ENCODE measurements at regions not wholly inside any gene's neighbourhood (a gene's known extent, or its start where the extent isn't known, plus 50 kb on each side); places are given as distances from the start of the nearest gene placed in this dataset.

DNA sequence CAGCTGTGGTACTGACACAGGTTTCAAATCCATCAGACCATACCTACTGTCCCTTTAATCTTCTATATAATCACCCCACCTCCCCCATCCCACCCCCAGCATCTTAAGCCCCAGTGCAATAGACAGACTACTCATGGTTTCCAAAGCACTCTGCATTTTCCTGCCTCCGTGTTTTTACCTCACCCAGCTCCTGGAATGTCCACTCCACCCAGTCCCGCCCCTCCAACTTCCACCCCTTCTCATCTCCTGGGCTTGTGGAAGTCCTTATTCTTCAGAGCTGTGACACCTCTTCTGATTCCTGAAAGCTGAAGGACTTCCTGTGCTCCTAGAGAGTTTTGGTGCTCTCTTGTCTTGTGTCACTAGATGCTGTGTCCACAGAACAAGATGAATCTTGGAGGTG, 94.3 kb downstream of the EFNB1 start:
- H3K4me1 ChIP-seq, result no peaks in the 10 kb centered on the region
- H3K9me3 ChIP-seq, result no peaks in the 10 kb centered on the region
- no peaks in the 10 kb centered on the region for H3K27me3 ChIP-seq
- H3K36me3 ChIP-seq, result no peaks in the 10 kb centered on the region
- intact Hi-C loops (cut with DNase I), result no loop called here
- DNase-seq (no peak), ATAC-seq (no peak)
- no peak overlapping the region for H3K4me3 ChIP-seq
- TF ChIP-seq CTCF (IDR thresholded peaks at IDR 0.05), result no peak
- H3K27ac ChIP-seq, result no peak overlapping the region

- H3K4me1 ChIP-seq, result no peaks in the 10 kb centered on the region
- H3K27ac ChIP-seq, result no peak overlapping the region
- H3K27me3 ChIP-seq, result no peaks in the 10 kb centered on the region
- no peaks in the 10 kb centered on the region for H3K9me3 ChIP-seq
- TF ChIP-seq CTCF (IDR thresholded peaks at IDR 0.05), result no peak
- no peaks in the 10 kb centered on the region for H3K36me3 ChIP-seq
- ATAC-seq (no peak), DNase-seq (no peak)
- H3K4me3 ChIP-seq, result no peak overlapping the region
- intact Hi-C loops (cut with DNase I), result no loop called here
These were observed 93.2 kb downstream of the EFNB1 start for GRCh38 chrX:68922013-68922412.

DNA sequence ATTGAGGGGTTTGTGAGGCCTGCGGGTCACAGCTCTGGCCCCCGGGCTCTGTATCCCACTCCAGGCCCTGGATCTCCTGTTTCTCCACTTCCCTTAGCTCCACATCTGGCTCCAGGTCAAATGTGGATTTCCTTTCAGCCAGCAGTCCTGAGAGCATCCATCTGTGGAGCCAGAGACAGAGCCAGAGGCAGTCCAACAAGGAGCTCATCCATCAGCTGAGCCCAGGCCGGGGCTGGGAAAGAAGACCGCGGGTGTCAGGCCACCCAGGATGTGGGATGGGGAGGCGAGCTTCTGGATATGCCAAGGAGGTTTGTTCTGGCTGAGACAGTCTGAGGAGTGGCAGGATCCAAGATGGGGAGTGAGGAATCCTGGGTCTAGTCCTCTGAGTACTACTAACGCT, 91.7 kb downstream of the EFNB1 start:
- no peak for DNase-seq
- TF ChIP-seq CTCF (IDR thresholded peaks at IDR 0.05), result no peak
- intact Hi-C loops (cut with DNase I), result no loop called here
- Histone ChIP-seq H3K9me3 (no peaks in the 10 kb centered on the region), H3K27ac (no peak overlapping the region), H3K4me1 (no peaks in the 10 kb centered on the region), H3K27me3 (no peaks in the 10 kb centered on the region), H3K36me3 (no peaks in the 10 kb centered on the region), H3K4me3 (no peak overlapping the region)
- no peak for ATAC-seq

- no peak for DNase-seq
- Histone ChIP-seq H3K9me3 (no peaks in the 10 kb centered on the region), H3K4me1 (no peaks in the 10 kb centered on the region), H3K36me3 (no peaks in the 10 kb centered on the region), H3K27me3 (no peaks in the 10 kb centered on the region), H3K4me3 (no peak overlapping the region), H3K27ac (no peak overlapping the region)
- intact Hi-C loops (cut with DNase I), result no loop called here
- TF ChIP-seq CTCF (IDR thresholded peaks at IDR 0.05), result no peak
- no peak for ATAC-seq
These were observed 90.9 kb downstream of the EFNB1 start for GRCh38 chrX:68919707-68920106.

DNA sequence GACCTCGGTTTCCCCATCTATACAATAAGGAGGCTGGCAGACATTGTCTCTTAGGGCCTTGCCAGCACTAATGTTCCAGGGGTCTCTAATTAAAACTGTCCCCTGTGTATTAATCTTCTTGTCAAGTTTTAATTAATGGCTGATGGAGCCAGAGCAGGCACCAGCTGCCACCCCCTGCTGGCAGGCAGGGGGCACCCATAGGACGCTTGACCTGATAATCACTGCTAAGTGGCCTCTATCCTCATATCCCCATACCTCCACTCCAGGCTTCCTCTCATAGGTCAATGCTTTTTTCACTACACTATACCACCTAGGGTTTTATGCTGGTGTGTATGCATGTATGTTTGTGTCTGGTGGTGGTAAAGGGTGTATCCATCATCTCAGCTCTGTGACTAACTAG, 89.4 kb downstream of the EFNB1 start:
- Histone ChIP-seq H3K27me3 (no peaks in the 10 kb centered on the region), H3K27ac (no peak overlapping the region), H3K36me3 (no peaks in the 10 kb centered on the region), H3K4me3 (no peak overlapping the region), H3K9me3 (no peaks in the 10 kb centered on the region), H3K4me1 (no peaks in the 10 kb centered on the region)
- intact Hi-C loops (cut with DNase I), result no loop called here
- no peak for ATAC-seq
- no peak for DNase-seq
- no peak for TF ChIP-seq CTCF (IDR thresholded peaks at IDR 0.05)

DNA sequence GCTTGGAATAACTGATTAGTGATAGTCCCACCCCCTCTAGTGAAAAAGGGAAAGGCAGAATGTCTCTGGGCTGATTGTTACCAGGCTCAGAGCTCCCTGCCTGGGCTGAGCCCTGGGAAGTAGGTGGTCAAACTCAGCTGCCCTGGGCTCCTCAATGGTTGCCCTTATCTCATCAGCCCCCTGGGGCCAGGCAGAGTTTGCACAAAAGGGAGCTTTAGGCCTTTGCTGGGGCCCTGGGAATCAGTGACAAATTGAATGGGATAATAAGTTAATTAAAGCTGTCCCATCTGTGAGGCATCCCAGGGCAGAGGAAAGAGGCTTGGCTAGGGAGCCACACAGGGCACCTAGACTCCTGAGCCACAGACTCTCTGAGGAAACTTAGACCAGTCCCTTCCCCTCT, 89.0 kb downstream of the EFNB1 start:
- Histone ChIP-seq H3K27me3 (no peaks in the 10 kb centered on the region), H3K9me3 (no peaks in the 10 kb centered on the region), H3K27ac (no peak overlapping the region), H3K4me3 (no peak overlapping the region), H3K4me1 (no peaks in the 10 kb centered on the region), H3K36me3 (no peaks in the 10 kb centered on the region)
- ATAC-seq (no peak), DNase-seq (no peak)
- intact Hi-C loops (cut with DNase I), result no loop called here
- TF ChIP-seq CTCF (IDR thresholded peaks at IDR 0.05), result no peak

Data from upper lobe of right lung (tissue), 1 donor.